ENCODE measurements at regions not wholly inside any gene's neighbourhood (a gene's known extent, or its start where the extent isn't known, plus 50 kb on each side); places are given as distances from the start of the nearest gene placed in this dataset.

GRCh38 chr11:70783356-70783755 is 385.0 kb downstream of the CTTN start:
- no peak overlapping the region for H3K27ac ChIP-seq (ENCODE audit: low read depth, low read length)
- H3K36me3 ChIP-seq (ENCODE audit: control insufficient read depth in 3 of 3, insufficient read depth in 3 of 3, low read length in 3 of 3): no peaks in the 10 kb centered on the region
- peaks cover 0 to 9% (median 5%) of the 10 kb centered on the region in 3 donors for H3K4me1 ChIP-seq (ENCODE audit: control insufficient read depth in 3 of 3, insufficient read depth in 3 of 3, low read length in 3 of 3)
- peaks cover 0 to 6% (median 0%) of the 10 kb centered on the region in 3 donors for H3K27me3 ChIP-seq (ENCODE audit: control insufficient read depth in 3 of 3, insufficient read depth in 3 of 3, low read length in 3 of 3)
- peaks cover 0 to 2% (median 0%) of the 10 kb centered on the region in 3 donors for H3K9me3 ChIP-seq (ENCODE audit: control insufficient read depth in 3 of 3, low read length in 3 of 3)
- H3K9ac ChIP-seq (ENCODE audit: low read depth in 1 of 3, low read length in 3 of 3): no peak overlapping the region
- H3K4me3 ChIP-seq (ENCODE audit: low read length in 3 of 3): no peak overlapping the region

- Histone ChIP-seq H3K27ac (ENCODE audit: low read depth, low read length) (no peak overlapping the region), H3K4me3 (ENCODE audit: low read length in 3 of 3) (no peak overlapping the region), H3K36me3 (ENCODE audit: control insufficient read depth in 3 of 3, insufficient read depth in 3 of 3, low read length in 3 of 3) (no peaks in the 10 kb centered on the region), H3K9ac (ENCODE audit: low read depth in 1 of 3, low read length in 3 of 3) (no peak overlapping the region), H3K4me1 (ENCODE audit: control insufficient read depth in 3 of 3, insufficient read depth in 3 of 3, low read length in 3 of 3) (peaks cover 0 to 9% (median 5%) of the 10 kb centered on the region in 3 donors), H3K27me3 (ENCODE audit: control insufficient read depth in 3 of 3, insufficient read depth in 3 of 3, low read length in 3 of 3) (peaks cover 0 to 9% (median 0%) of the 10 kb centered on the region in 3 donors), H3K9me3 (ENCODE audit: control insufficient read depth in 3 of 3, low read length in 3 of 3) (peaks cover 0 to 2% (median 0%) of the 10 kb centered on the region in 3 donors)
These were observed 385.5 kb downstream of the CTTN start for GRCh38 chr11:70783821-70784220.

- Histone ChIP-seq H3K4me3 (ENCODE audit: low read length in 3 of 3) (no peak overlapping the region), H3K27me3 (ENCODE audit: control insufficient read depth in 3 of 3, insufficient read depth in 3 of 3, low read length in 3 of 3) (peaks cover 0 to 14% (median 6%) of the 10 kb centered on the region in 3 donors), H3K9me3 (ENCODE audit: control insufficient read depth in 3 of 3, low read length in 3 of 3) (peaks cover 0 to 2% (median 0%) of the 10 kb centered on the region in 3 donors), H3K4me1 (ENCODE audit: control insufficient read depth in 3 of 3, insufficient read depth in 3 of 3, low read length in 3 of 3) (peaks cover 0 to 9% (median 5%) of the 10 kb centered on the region in 3 donors), H3K27ac (ENCODE audit: low read depth, low read length) (no peak overlapping the region), H3K36me3 (ENCODE audit: control insufficient read depth in 3 of 3, insufficient read depth in 3 of 3, low read length in 3 of 3) (no peaks in the 10 kb centered on the region), H3K9ac (ENCODE audit: low read depth in 1 of 3, low read length in 3 of 3) (no peak overlapping the region)
These were observed 387.0 kb downstream of the CTTN start for GRCh38 chr11:70785372-70785771.

- Histone ChIP-seq H3K9ac (ENCODE audit: low read depth in 1 of 3, low read length in 3 of 3) (no peak overlapping the region), H3K4me1 (ENCODE audit: control insufficient read depth in 3 of 3, insufficient read depth in 3 of 3, low read length in 3 of 3) (peaks cover 0 to 9% (median 5%) of the 10 kb centered on the region in 3 donors), H3K27me3 (ENCODE audit: control insufficient read depth in 3 of 3, insufficient read depth in 3 of 3, low read length in 3 of 3) (peaks cover 0 to 17% (median 10%) of the 10 kb centered on the region in 3 donors), H3K4me3 (ENCODE audit: low read length in 3 of 3) (no peak overlapping the region), H3K9me3 (ENCODE audit: control insufficient read depth in 3 of 3, low read length in 3 of 3) (peaks cover 0 to 2% (median 0%) of the 10 kb centered on the region in 3 donors), H3K27ac (ENCODE audit: low read depth, low read length) (no peak overlapping the region), H3K36me3 (ENCODE audit: control insufficient read depth in 3 of 3, insufficient read depth in 3 of 3, low read length in 3 of 3) (no peaks in the 10 kb centered on the region)
These were observed 387.8 kb downstream of the CTTN start for GRCh38 chr11:70786021-70786665.

- Histone ChIP-seq H3K9me3 (ENCODE audit: control insufficient read depth in 3 of 3, low read length in 3 of 3) (peaks cover 0 to 2% (median 0%) of the 10 kb centered on the region in 3 donors), H3K36me3 (ENCODE audit: control insufficient read depth in 3 of 3, insufficient read depth in 3 of 3, low read length in 3 of 3) (no peaks in the 10 kb centered on the region), H3K4me3 (ENCODE audit: low read length in 3 of 3) (no peak overlapping the region), H3K27ac (ENCODE audit: low read depth, low read length) (no peak overlapping the region), H3K9ac (ENCODE audit: low read depth in 1 of 3, low read length in 3 of 3) (no peak overlapping the region), H3K4me1 (ENCODE audit: control insufficient read depth in 3 of 3, insufficient read depth in 3 of 3, low read length in 3 of 3) (peaks cover 0 to 5% (median 0%) of the 10 kb centered on the region in 3 donors), H3K27me3 (ENCODE audit: control insufficient read depth in 3 of 3, insufficient read depth in 3 of 3, low read length in 3 of 3) (peaks cover 0 to 19% (median 10%) of the 10 kb centered on the region in 3 donors)
These were observed 390.1 kb downstream of the CTTN start for GRCh38 chr11:70788248-70789022.

GRCh38 chr11:70790671-70791300 is 392.5 kb downstream of the CTTN start:
- Histone ChIP-seq H3K27ac (ENCODE audit: low read depth, low read length) (no peak overlapping the region), H3K27me3 (ENCODE audit: control insufficient read depth in 3 of 3, insufficient read depth in 3 of 3, low read length in 3 of 3) (peaks cover 0 to 19% (median 10%) of the 10 kb centered on the region in 3 donors), H3K36me3 (ENCODE audit: control insufficient read depth in 3 of 3, insufficient read depth in 3 of 3, low read length in 3 of 3) (no peaks in the 10 kb centered on the region), H3K9me3 (ENCODE audit: control insufficient read depth in 3 of 3, low read length in 3 of 3) (peaks cover 0 to 2% (median 0%) of the 10 kb centered on the region in 3 donors), H3K4me1 (ENCODE audit: control insufficient read depth in 3 of 3, insufficient read depth in 3 of 3, low read length in 3 of 3) (no peaks in the 10 kb centered on the region), H3K9ac (ENCODE audit: low read depth in 1 of 3, low read length in 3 of 3) (no peak overlapping the region), H3K4me3 (ENCODE audit: low read length in 3 of 3) (no peak overlapping the region)

- H3K27ac ChIP-seq (ENCODE audit: low read depth, low read length): no peak overlapping the region
- no peaks in the 10 kb centered on the region for H3K4me1 ChIP-seq (ENCODE audit: control insufficient read depth in 3 of 3, insufficient read depth in 3 of 3, low read length in 3 of 3)
- no peaks in the 10 kb centered on the region for H3K36me3 ChIP-seq (ENCODE audit: control insufficient read depth in 3 of 3, insufficient read depth in 3 of 3, low read length in 3 of 3)
- no peak overlapping the region for H3K4me3 ChIP-seq (ENCODE audit: low read length in 3 of 3)
- H3K9me3 ChIP-seq (ENCODE audit: control insufficient read depth in 3 of 3, low read length in 3 of 3): peaks cover 0 to 4% (median 0%) of the 10 kb centered on the region in 3 donors
- H3K9ac ChIP-seq (ENCODE audit: low read depth in 1 of 3, low read length in 3 of 3): no peak overlapping the region
- peaks cover 0 to 13% (median 6%) of the 10 kb centered on the region in 3 donors for H3K27me3 ChIP-seq (ENCODE audit: control insufficient read depth in 3 of 3, insufficient read depth in 3 of 3, low read length in 3 of 3)
These were observed 398.4 kb downstream of the CTTN start for GRCh38 chr11:70796648-70797227.

GRCh38 chr11:70798296-70798695 is 400.0 kb downstream of the CTTN start:
- Histone ChIP-seq H3K4me3 (ENCODE audit: low read length in 3 of 3) (no peak overlapping the region), H3K36me3 (ENCODE audit: control insufficient read depth in 3 of 3, insufficient read depth in 3 of 3, low read length in 3 of 3) (no peaks in the 10 kb centered on the region), H3K27me3 (ENCODE audit: control insufficient read depth in 3 of 3, insufficient read depth in 3 of 3, low read length in 3 of 3) (peaks cover 0 to 13% (median 6%) of the 10 kb centered on the region in 3 donors), H3K27ac (ENCODE audit: low read depth, low read length) (no peak overlapping the region), H3K9ac (ENCODE audit: low read depth in 1 of 3, low read length in 3 of 3) (no peak overlapping the region), H3K4me1 (ENCODE audit: control insufficient read depth in 3 of 3, insufficient read depth in 3 of 3, low read length in 3 of 3) (no peaks in the 10 kb centered on the region), H3K9me3 (ENCODE audit: control insufficient read depth in 3 of 3, low read length in 3 of 3) (peaks cover 0 to 4% (median 0%) of the 10 kb centered on the region in 3 donors)

- peaks cover 4 to 18% (median 6%) of the 10 kb centered on the region in 3 donors for H3K27me3 ChIP-seq (ENCODE audit: control insufficient read depth in 3 of 3, insufficient read depth in 3 of 3, low read length in 3 of 3)
- H3K4me1 ChIP-seq (ENCODE audit: control insufficient read depth in 3 of 3, insufficient read depth in 3 of 3, low read length in 3 of 3): no peaks in the 10 kb centered on the region
- no peaks in the 10 kb centered on the region for H3K36me3 ChIP-seq (ENCODE audit: control insufficient read depth in 3 of 3, insufficient read depth in 3 of 3, low read length in 3 of 3)
- no peak overlapping the region for H3K9ac ChIP-seq (ENCODE audit: low read depth in 1 of 3, low read length in 3 of 3)
- H3K9me3 ChIP-seq (ENCODE audit: control insufficient read depth in 3 of 3, low read length in 3 of 3): peaks cover 0 to 4% (median 0%) of the 10 kb centered on the region in 3 donors
- no peak overlapping the region for H3K4me3 ChIP-seq (ENCODE audit: low read length in 3 of 3)
- H3K27ac ChIP-seq (ENCODE audit: low read depth, low read length): no peak overlapping the region
These were observed 401.1 kb downstream of the CTTN start for GRCh38 chr11:70799386-70799785.
